ENCODE measurements at regions not wholly inside any gene's neighbourhood (a gene's known extent, or its start where the extent isn't known, plus 50 kb on each side); places are given as distances from the start of the nearest gene placed in this dataset.

DNA sequence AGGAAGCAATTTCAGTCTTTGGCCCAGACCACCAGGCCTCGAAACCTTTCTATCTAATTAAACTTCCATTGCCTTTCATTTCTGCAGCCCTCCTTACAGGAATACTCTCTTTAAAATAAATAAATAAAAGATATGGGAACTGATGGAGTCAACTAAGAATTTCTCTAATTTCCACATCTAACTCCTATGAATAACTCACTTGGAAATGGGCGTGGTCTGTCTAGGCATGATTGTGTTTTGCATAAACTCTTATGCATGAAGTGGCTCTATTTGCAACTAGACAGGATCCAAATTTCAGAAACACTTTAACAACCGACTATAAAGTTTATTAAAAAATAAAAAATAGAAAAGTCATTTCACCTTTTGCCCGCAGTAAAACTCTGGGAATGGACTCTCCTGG is 199.5 kb downstream of the ADSS2 start:
- Histone ChIP-seq H3K36me3 (ENCODE audit: insufficient read depth, low read length) (no peaks in the 10 kb centered on the region), H3K9ac (ENCODE audit: low read depth, low read length, poor library complexity, severe bottlenecking) (no peak overlapping the region), H3K4me1 (ENCODE audit: insufficient read depth, low read length, poor library complexity, severe bottlenecking) (no peaks in the 10 kb centered on the region), H3K9me3 (ENCODE audit: insufficient read depth, low read depth, low read length) (no peaks in the 10 kb centered on the region), H3F3A (ENCODE audit: low read depth) (no peaks in the 10 kb centered on the region), H3K27me3 (ENCODE audit: insufficient read depth, low read length, poor library complexity, severe bottlenecking) (no peaks in the 10 kb centered on the region), H3K79me2 (ENCODE audit: insufficient read depth, low read length) (no peaks in the 10 kb centered on the region), H2AFZ (ENCODE audit: low read length) (no peak overlapping the region), H3K4me3 (ENCODE audit: low read length, poor library complexity, severe bottlenecking) (no peak overlapping the region), H4K20me1 (ENCODE audit: insufficient read depth, low read length, poor library complexity, severe bottlenecking) (no peaks in the 10 kb centered on the region), H3K9me2 (replicated peaks; ENCODE audit: low read depth, low read length) (no peaks in the 10 kb centered on the region), H3K4me2 (ENCODE audit: low read depth, low read length, poor library complexity, severe bottlenecking) (no peak overlapping the region)
- TF ChIP-seq, protein P1, sequence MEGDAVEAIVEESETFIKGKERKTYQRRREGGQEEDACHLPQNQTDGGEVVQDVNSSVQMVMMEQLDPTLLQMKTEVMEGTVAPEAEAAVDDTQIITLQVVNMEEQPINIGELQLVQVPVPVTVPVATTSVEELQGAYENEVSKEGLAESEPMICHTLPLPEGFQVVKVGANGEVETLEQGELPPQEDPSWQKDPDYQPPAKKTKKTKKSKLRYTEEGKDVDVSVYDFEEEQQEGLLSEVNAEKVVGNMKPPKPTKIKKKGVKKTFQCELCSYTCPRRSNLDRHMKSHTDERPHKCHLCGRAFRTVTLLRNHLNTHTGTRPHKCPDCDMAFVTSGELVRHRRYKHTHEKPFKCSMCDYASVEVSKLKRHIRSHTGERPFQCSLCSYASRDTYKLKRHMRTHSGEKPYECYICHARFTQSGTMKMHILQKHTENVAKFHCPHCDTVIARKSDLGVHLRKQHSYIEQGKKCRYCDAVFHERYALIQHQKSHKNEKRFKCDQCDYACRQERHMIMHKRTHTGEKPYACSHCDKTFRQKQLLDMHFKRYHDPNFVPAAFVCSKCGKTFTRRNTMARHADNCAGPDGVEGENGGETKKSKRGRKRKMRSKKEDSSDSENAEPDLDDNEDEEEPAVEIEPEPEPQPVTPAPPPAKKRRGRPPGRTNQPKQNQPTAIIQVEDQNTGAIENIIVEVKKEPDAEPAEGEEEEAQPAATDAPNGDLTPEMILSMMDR (conservative IDR thresholded peaks at IDR 0.05; ENCODE audit: low read length), result no peak
- no peak for TF ChIP-seq EZH2phosphoT487 (IDR thresholded peaks at IDR 0.05; ENCODE audit: borderline replicate concordance)

DNA sequence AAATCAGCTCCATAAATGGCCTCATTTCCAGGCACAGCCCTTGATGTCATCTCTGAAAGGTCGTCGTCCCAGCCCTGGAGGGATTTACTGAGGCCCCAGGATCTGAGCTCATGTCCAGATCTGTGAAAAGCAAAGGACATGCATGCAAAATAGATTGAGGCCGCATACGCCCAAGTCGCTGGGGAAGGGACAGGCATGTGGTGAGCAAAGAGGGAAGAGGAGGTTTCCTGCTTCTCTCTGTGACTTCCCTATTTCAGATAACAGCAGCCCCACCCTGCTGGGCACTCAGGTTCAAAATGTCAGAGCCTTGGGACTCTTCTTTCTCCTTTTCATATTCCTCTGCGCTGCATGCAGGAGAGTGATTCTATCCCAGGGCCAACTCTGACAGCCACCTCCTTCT is 197.2 kb downstream of the ADSS2 start:
- no peaks in the 10 kb centered on the region for H4K20me1 ChIP-seq (ENCODE audit: insufficient read depth, low read length, poor library complexity, severe bottlenecking)
- TF ChIP-seq EZH2phosphoT487 (IDR thresholded peaks at IDR 0.05; ENCODE audit: borderline replicate concordance), result no peak
- TF ChIP-seq, protein P1 (conservative IDR thresholded peaks at IDR 0.05; ENCODE audit: low read length), result no peak
- no peak overlapping the region for H2AFZ ChIP-seq (ENCODE audit: low read length)
- no peaks in the 10 kb centered on the region for H3K36me3 ChIP-seq (ENCODE audit: insufficient read depth, low read length)
- H3K9me3 ChIP-seq (ENCODE audit: insufficient read depth, low read depth, low read length), result no peaks in the 10 kb centered on the region
- H3K4me1 ChIP-seq (ENCODE audit: insufficient read depth, low read length, poor library complexity, severe bottlenecking), result no peaks in the 10 kb centered on the region
- no peak overlapping the region for H3K9ac ChIP-seq (ENCODE audit: low read depth, low read length, poor library complexity, severe bottlenecking)
- no peak overlapping the region for H3K4me3 ChIP-seq (ENCODE audit: low read length, poor library complexity, severe bottlenecking)
- H3K9me2 ChIP-seq (replicated peaks; ENCODE audit: low read depth, low read length), result no peaks in the 10 kb centered on the region
- no peaks in the 10 kb centered on the region for H3K27me3 ChIP-seq (ENCODE audit: insufficient read depth, low read length, poor library complexity, severe bottlenecking)
- no peaks in the 10 kb centered on the region for H3F3A ChIP-seq (ENCODE audit: low read depth)
- no peaks in the 10 kb centered on the region for H3K79me2 ChIP-seq (ENCODE audit: insufficient read depth, low read length)
- no peak overlapping the region for H3K4me2 ChIP-seq (ENCODE audit: low read depth, low read length, poor library complexity, severe bottlenecking)

- no peak overlapping the region for H2AFZ ChIP-seq (ENCODE audit: low read length)
- H4K20me1 ChIP-seq (ENCODE audit: insufficient read depth, low read length, poor library complexity, severe bottlenecking), result no peaks in the 10 kb centered on the region
- H3K9ac ChIP-seq (ENCODE audit: low read depth, low read length, poor library complexity, severe bottlenecking), result no peak overlapping the region
- H3K4me3 ChIP-seq (ENCODE audit: low read length, poor library complexity, severe bottlenecking), result no peak overlapping the region
- no peak overlapping the region for H3K4me2 ChIP-seq (ENCODE audit: low read depth, low read length, poor library complexity, severe bottlenecking)
- TF ChIP-seq, protein P1 (conservative IDR thresholded peaks at IDR 0.05; ENCODE audit: low read length), result no peak
- no peak for TF ChIP-seq EZH2phosphoT487 (IDR thresholded peaks at IDR 0.05; ENCODE audit: borderline replicate concordance)
- no peaks in the 10 kb centered on the region for H3K9me3 ChIP-seq (ENCODE audit: insufficient read depth, low read depth, low read length)
- H3F3A ChIP-seq (ENCODE audit: low read depth), result no peaks in the 10 kb centered on the region
- H3K79me2 ChIP-seq (ENCODE audit: insufficient read depth, low read length), result no peaks in the 10 kb centered on the region
- no peaks in the 10 kb centered on the region for H3K27me3 ChIP-seq (ENCODE audit: insufficient read depth, low read length, poor library complexity, severe bottlenecking)
- no peaks in the 10 kb centered on the region for H3K36me3 ChIP-seq (ENCODE audit: insufficient read depth, low read length)
- H3K9me2 ChIP-seq (replicated peaks; ENCODE audit: low read depth, low read length), result no peaks in the 10 kb centered on the region
- H3K4me1 ChIP-seq (ENCODE audit: insufficient read depth, low read length, poor library complexity, severe bottlenecking), result no peaks in the 10 kb centered on the region
Observed at GRCh38 chr1:244255426-244255965, 196.2 kb downstream of the ADSS2 start.

All from Loucy (cell line).